GM13976 (cell line): ENCODE measurements at regions not wholly inside any gene's neighbourhood (a gene's known extent, or its start where the extent isn't known, plus 50 kb on each side); places are given as distances from the start of the nearest gene placed in this dataset.

Source experiments
- DNase-seq: peaks from one replicate; pipeline ENCODE4 v3.0.0; 2012; ENCODE audit warnings: low spot score
- CTCF ChIP-seq: IDR thresholded peaks from 2 replicates; pipeline ENCODE4 v1.5.1; 2012; ENCODE audit warnings: borderline replicate concordance, mild to moderate bottlenecking; ENCODE audit not compliant: insufficient read depth; ENCODE audit errors: extremely low read depth, missing control alignments, control extremely low read depth
- in situ Hi-C: fragments of 300-500 bp; cut with MboI; formaldehyde crosslinking; loops from one replicate; pipeline ENCODE4 v1.12.0; 2022; ENCODE audit warnings: low sequenced_read_pairs, mixed read lengths, inconsistent platforms; ENCODE audit not compliant: unreplicated experiment

GRCh38 chr4:187098429-187098828 is 374.8 kb upstream of the FAT1 start:
- in situ Hi-C loops: no loop called here
- TF ChIP-seq CTCF: no peak
- no peak for DNase-seq

GRCh38 chr4:187103351-187103750 is 379.7 kb upstream of the FAT1 start:
- no peak for TF ChIP-seq CTCF
- DNase-seq: no peak
- in situ Hi-C loops: no loop called here

- no peak for TF ChIP-seq CTCF
- no peak for DNase-seq
- in situ Hi-C loops: no loop called here
Measured at GRCh38 chr4:187108845-187109244, 385.2 kb upstream of the FAT1 start.

GRCh38 chr4:187109636-187110035 is 386.0 kb upstream of the FAT1 start:
- in situ Hi-C loops: no loop called here
- no peak for TF ChIP-seq CTCF

GRCh38 chr4:187118166-187118565 is 394.5 kb upstream of the FAT1 start:
- no peak for DNase-seq
- in situ Hi-C loops: no loop called here
- no peak for TF ChIP-seq CTCF

More at GRCh38 chr4:187109636-187110035, 386.0 kb upstream of the FAT1 start:
- no peak for DNase-seq

- in situ Hi-C loops: no loop called here
- TF ChIP-seq CTCF: no peak
- DNase-seq: no peak
Measured at GRCh38 chr4:187118602-187119120, 395.0 kb upstream of the FAT1 start.

GRCh38 chr4:187124331-187124730 is 400.7 kb upstream of the FAT1 start:
- TF ChIP-seq CTCF: no peak
- in situ Hi-C loops: no loop called here
- no peak for DNase-seq
